ENCODE measurements at regions not wholly inside any gene's neighbourhood (a gene's known extent, or its start where the extent isn't known, plus 50 kb on each side); places are given as distances from the start of the nearest gene placed in this dataset.

DNA sequence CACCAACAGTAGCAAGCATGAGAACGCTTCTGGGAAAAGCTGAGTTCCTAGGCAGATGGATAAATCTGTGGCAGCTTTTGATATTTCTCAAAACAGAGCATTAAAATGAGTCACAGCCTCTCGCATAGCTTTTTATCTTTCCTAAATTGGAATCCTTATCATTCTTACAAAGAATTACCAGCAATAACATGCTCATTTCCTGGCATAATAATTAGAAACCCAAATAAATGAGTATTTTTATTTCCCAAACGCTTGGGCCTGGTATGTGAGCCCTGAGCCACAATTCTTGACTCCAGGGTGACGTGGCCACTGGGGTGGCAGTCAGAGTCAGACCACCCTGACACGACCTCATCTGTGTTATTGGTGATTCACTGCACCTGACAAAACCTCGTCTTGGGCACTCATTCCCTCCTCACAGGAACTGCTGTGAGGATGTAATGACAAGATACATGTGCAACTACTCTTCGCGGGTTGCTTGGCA lies 210.7 kb downstream of the ARL4C start:
- no peak for DNase-seq (ENCODE audit: low spot score, unreplicated experiment)
- no peak overlapping the region for H3K27ac Mint-ChIP-seq
- no peaks in the 10 kb centered on the region for H3K36me3 Mint-ChIP-seq (ENCODE audit: insufficient read depth)
- TF ChIP-seq, protein P1, sequence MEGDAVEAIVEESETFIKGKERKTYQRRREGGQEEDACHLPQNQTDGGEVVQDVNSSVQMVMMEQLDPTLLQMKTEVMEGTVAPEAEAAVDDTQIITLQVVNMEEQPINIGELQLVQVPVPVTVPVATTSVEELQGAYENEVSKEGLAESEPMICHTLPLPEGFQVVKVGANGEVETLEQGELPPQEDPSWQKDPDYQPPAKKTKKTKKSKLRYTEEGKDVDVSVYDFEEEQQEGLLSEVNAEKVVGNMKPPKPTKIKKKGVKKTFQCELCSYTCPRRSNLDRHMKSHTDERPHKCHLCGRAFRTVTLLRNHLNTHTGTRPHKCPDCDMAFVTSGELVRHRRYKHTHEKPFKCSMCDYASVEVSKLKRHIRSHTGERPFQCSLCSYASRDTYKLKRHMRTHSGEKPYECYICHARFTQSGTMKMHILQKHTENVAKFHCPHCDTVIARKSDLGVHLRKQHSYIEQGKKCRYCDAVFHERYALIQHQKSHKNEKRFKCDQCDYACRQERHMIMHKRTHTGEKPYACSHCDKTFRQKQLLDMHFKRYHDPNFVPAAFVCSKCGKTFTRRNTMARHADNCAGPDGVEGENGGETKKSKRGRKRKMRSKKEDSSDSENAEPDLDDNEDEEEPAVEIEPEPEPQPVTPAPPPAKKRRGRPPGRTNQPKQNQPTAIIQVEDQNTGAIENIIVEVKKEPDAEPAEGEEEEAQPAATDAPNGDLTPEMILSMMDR (IDR thresholded peaks at IDR 0.05; ENCODE audit: unreplicated experiment), result no peak
- no peaks in the 10 kb centered on the region for H3K9me3 Mint-ChIP-seq (ENCODE audit: low read depth)
- H3K27me3 Mint-ChIP-seq, result no peaks in the 10 kb centered on the region
- no peak overlapping the region for H3K4me3 Mint-ChIP-seq (ENCODE audit: low read depth)
- H3K4me1 Mint-ChIP-seq (ENCODE audit: low read depth), result no peaks in the 10 kb centered on the region

DNA sequence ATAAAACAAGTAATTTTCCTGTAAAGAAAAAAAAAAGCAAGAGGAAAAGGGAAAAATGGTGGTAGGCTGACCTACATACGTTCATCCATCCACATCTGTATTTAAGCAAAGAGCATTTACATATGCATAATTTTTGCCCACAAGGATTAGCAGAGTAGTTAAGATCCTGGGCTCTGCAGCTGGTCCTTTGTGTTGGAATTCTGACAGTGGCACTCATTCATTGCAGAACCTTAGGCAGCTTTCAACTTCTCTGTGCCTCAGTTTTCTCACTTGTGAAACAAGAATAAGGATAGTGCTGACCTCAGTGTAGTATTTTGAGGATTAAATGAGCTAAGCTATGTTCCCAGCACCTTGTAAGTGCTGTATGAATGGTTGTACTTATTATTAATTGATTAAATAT lies 211.3 kb downstream of the ARL4C start:
- Mint-ChIP-seq H3K36me3 (ENCODE audit: insufficient read depth) (no peaks in the 10 kb centered on the region), H3K27ac (no peak overlapping the region), H3K4me3 (ENCODE audit: low read depth) (no peak overlapping the region), H3K27me3 (no peaks in the 10 kb centered on the region), H3K4me1 (ENCODE audit: low read depth) (no peaks in the 10 kb centered on the region), H3K9me3 (ENCODE audit: low read depth) (no peaks in the 10 kb centered on the region)
- no peak for DNase-seq (ENCODE audit: low spot score, unreplicated experiment)
- TF ChIP-seq, protein P1 (IDR thresholded peaks at IDR 0.05; ENCODE audit: unreplicated experiment), result no peak

DNA sequence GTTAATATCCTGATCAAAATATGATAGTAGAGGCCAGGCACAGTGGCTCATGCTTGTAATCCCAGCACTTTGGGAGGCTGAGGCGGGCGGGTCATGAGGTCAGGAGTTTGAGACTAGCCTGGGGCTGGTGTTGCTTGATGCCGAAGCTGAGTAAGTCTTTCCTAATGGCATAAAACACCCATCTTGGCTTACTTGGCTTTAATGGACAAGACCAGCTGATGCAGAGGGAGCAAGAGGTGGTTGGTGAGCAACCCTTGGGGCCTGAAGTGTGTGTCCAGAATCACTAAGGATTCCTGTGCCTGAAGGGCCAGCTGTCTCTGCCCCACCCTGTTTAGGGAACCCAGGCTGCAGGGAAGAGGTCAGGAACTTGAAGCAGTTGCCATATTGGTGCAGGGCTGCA lies 217.2 kb downstream of the ARL4C start:
- Mint-ChIP-seq H3K4me3 (ENCODE audit: low read depth) (no peak overlapping the region), H3K36me3 (ENCODE audit: insufficient read depth) (no peaks in the 10 kb centered on the region)

DNA sequence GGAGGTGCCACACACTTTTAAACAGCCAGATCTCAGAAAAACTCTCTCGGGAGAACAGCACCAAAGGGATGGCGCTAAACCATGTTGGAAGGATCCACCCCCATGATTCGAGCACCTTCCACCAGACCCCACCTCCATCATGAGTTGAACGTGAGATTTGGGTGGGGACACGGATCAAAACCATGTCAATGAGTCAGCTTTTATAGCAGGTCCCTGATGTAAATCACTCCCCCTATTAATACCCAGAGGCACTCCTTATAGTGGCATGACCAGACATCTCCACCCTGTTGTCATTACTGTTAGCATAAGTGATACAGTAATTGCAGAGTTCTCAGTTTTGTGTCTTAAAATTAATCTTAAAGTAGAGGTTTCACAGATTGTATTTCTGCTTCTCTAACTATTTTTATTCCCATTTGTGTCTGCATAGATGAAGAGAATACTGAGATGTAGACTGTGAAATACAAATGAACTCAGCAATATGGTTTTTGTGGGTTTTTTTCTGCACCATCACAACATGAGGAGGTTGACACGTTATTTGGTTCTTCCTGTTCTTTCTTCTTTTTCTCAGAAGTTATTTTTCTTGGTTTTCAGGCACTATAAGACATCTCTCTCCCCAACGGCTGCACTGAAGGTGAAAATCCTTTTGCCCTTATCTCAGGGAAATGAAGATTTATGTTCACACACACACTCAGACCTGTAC lies 218.2 kb downstream of the ARL4C start:
- Mint-ChIP-seq H3K27me3 (no peaks in the 10 kb centered on the region), H3K27ac (no peak overlapping the region), H3K9me3 (ENCODE audit: low read depth) (peaks cover 9% of the 10 kb centered on the region), H3K36me3 (ENCODE audit: insufficient read depth) (no peaks in the 10 kb centered on the region), H3K4me3 (ENCODE audit: low read depth) (no peak overlapping the region), H3K4me1 (ENCODE audit: low read depth) (no peaks in the 10 kb centered on the region)
- no peak for DNase-seq (ENCODE audit: low spot score, unreplicated experiment)
- TF ChIP-seq, protein P1 (IDR thresholded peaks at IDR 0.05; ENCODE audit: unreplicated experiment), result no peak

More for the DNA sequence above, 217.2 kb downstream of the ARL4C start:
- DNase-seq (ENCODE audit: low spot score, unreplicated experiment), result no peak
- Mint-ChIP-seq H3K27me3 (no peaks in the 10 kb centered on the region), H3K9me3 (ENCODE audit: low read depth) (peaks cover 9% of the 10 kb centered on the region), H3K27ac (no peak overlapping the region), H3K4me1 (ENCODE audit: low read depth) (no peaks in the 10 kb centered on the region)
- TF ChIP-seq, protein P1 (IDR thresholded peaks at IDR 0.05; ENCODE audit: unreplicated experiment), result no peak

DNA sequence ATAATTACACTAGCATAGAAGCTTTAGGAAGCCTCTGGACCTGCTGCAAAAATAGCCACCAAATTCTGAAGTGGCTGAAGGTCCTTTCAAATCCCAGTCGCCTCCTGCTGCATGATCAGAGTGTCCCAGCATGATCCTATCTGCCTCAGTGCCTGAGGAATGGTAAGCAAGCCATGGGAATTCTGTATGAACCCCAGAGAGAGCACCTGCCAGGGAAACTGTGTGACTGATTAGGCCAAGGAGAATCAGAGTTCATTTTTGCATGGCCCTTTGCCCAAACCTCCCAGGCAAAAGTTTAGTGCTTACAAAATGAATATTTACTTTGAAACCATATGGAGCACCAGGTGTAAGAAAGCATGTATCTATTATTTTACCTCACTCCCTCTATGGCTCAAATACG lies 221.4 kb downstream of the ARL4C start:
- Mint-ChIP-seq H3K4me3 (ENCODE audit: low read depth) (no peak overlapping the region), H3K36me3 (ENCODE audit: insufficient read depth) (no peaks in the 10 kb centered on the region), H3K9me3 (ENCODE audit: low read depth) (peaks cover 9% of the 10 kb centered on the region), H3K27me3 (no peaks in the 10 kb centered on the region), H3K27ac (no peak overlapping the region), H3K4me1 (ENCODE audit: low read depth) (no peaks in the 10 kb centered on the region)
- DNase-seq (ENCODE audit: low spot score, unreplicated experiment), result no peak
- TF ChIP-seq, protein P1 (IDR thresholded peaks at IDR 0.05; ENCODE audit: unreplicated experiment), result no peak

Measured in progenitor cell of endocrine pancreas (in vitro differentiated cells).